ENCODE measurements at regions not wholly inside any gene's neighbourhood (a gene's known extent, or its start where the extent isn't known, plus 50 kb on each side); places are given as distances from the start of the nearest gene placed in this dataset.

DNA sequence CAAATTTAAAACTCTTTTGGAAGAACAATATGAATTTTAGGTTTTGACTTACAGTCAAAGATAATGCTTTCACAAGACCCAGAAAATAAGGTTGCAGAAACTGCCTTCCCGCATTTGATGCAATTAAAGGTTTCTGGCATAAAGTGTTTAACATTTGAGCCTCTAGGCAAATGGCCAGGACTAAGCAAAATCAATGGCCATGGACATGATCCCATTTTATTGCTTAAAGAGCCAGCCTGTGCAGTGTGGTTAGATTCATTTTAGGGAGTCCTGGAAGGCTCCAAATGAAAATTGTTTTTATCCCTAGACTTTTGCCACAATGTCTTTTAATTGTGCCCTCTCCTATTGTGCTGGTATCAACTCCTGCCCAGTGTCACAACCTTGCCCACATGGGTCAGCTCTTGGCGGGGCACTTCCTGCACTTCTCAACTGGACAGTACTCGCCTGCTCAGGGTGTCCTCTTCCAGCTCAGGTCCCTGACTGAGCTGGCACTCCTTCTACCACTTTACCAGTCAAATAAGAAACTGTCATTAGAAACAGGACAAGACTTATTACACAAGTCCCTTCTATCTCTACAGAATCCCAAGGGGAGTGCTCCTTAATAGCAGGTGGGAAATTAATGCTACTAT is 208.4 kb upstream of the NPY2R start:
- Histone ChIP-seq H3K4me1 (ENCODE audit: control insufficient read depth, extremely low read depth, insufficient read depth, low read length) (no peaks in the 10 kb centered on the region), H3K36me3 (ENCODE audit: control insufficient read depth in 2 of 2, extremely low read depth in 1 of 2, insufficient read depth in 2 of 2, low read length in 2 of 2) (no peaks in the 10 kb centered on the region), H3K9ac (ENCODE audit: control insufficient read depth, extremely low read depth, insufficient read depth, low read length) (no peak overlapping the region), H4K20me1 (ENCODE audit: control insufficient read depth, extremely low read depth, insufficient read depth, low read length) (no peaks in the 10 kb centered on the region), H2AFZ (ENCODE audit: control insufficient read depth, low read length) (no peak overlapping the region), H3K27ac (ENCODE audit: control insufficient read depth, insufficient read depth, low read length) (no peak overlapping the region), H3K4me2 (ENCODE audit: control insufficient read depth, extremely low read depth, insufficient read depth, low read depth, low read length) (no peak overlapping the region), H3K9me3 (ENCODE audit: control insufficient read depth, low read depth, low read length) (no peaks in the 10 kb centered on the region), H3K4me3 (ENCODE audit: control insufficient read depth in 2 of 3, extremely low read depth in 1 of 3, insufficient read depth in 2 of 3, low read depth in 1 of 3, low read length in 3 of 3) (no peak overlapping the region), H3K27me3 (ENCODE audit: control insufficient read depth, extremely low read depth, insufficient read depth, low read length) (no peaks in the 10 kb centered on the region), H3K79me2 (ENCODE audit: control insufficient read depth, insufficient read depth, low read length) (no peaks in the 10 kb centered on the region), H3K9me1 (ENCODE audit: control insufficient read depth, extremely low read depth, insufficient read depth, low read length) (no peaks in the 10 kb centered on the region)
- DNase-seq (ENCODE audit: low read depth, low spot score): no peak
- no peak for FAIRE-seq
- no peak for TF ChIP-seq EZH2 (IDR thresholded peaks at IDR 0.05; ENCODE audit: low read length)
- TF ChIP-seq, protein P1, sequence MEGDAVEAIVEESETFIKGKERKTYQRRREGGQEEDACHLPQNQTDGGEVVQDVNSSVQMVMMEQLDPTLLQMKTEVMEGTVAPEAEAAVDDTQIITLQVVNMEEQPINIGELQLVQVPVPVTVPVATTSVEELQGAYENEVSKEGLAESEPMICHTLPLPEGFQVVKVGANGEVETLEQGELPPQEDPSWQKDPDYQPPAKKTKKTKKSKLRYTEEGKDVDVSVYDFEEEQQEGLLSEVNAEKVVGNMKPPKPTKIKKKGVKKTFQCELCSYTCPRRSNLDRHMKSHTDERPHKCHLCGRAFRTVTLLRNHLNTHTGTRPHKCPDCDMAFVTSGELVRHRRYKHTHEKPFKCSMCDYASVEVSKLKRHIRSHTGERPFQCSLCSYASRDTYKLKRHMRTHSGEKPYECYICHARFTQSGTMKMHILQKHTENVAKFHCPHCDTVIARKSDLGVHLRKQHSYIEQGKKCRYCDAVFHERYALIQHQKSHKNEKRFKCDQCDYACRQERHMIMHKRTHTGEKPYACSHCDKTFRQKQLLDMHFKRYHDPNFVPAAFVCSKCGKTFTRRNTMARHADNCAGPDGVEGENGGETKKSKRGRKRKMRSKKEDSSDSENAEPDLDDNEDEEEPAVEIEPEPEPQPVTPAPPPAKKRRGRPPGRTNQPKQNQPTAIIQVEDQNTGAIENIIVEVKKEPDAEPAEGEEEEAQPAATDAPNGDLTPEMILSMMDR (optimal IDR thresholded peaks at IDR 0.05 in 1 of 3, IDR thresholded peaks at IDR 0.05 in 1 of 3, conservative IDR thresholded peaks at IDR 0.05 in 1 of 3; ENCODE audit: extremely low read depth in 1 of 3, insufficient read depth in 2 of 3, low read length in 3 of 3): no peak
- dilution Hi-C loops (cut with MboI; ENCODE audit: extremely low pct_ligation_motif_present, low sequenced_read_pairs): no loop called here

- no peaks in the 10 kb centered on the region for H3K4me1 ChIP-seq (ENCODE audit: control insufficient read depth, extremely low read depth, insufficient read depth, low read length)
- no peaks in the 10 kb centered on the region for H4K20me1 ChIP-seq (ENCODE audit: control insufficient read depth, extremely low read depth, insufficient read depth, low read length)
- dilution Hi-C loops (cut with MboI; ENCODE audit: extremely low pct_ligation_motif_present, low sequenced_read_pairs): no loop called here
- no peak overlapping the region for H3K4me3 ChIP-seq (ENCODE audit: control insufficient read depth in 2 of 3, extremely low read depth in 1 of 3, insufficient read depth in 2 of 3, low read depth in 1 of 3, low read length in 3 of 3)
- no peak overlapping the region for H3K9ac ChIP-seq (ENCODE audit: control insufficient read depth, extremely low read depth, insufficient read depth, low read length)
- no peak for TF ChIP-seq EZH2 (IDR thresholded peaks at IDR 0.05; ENCODE audit: low read length)
- TF ChIP-seq, protein P1 (optimal IDR thresholded peaks at IDR 0.05 in 1 of 3, IDR thresholded peaks at IDR 0.05 in 1 of 3, conservative IDR thresholded peaks at IDR 0.05 in 1 of 3; ENCODE audit: extremely low read depth in 1 of 3, insufficient read depth in 2 of 3, low read length in 3 of 3): no peak
- H3K9me1 ChIP-seq (ENCODE audit: control insufficient read depth, extremely low read depth, insufficient read depth, low read length): no peaks in the 10 kb centered on the region
- H3K79me2 ChIP-seq (ENCODE audit: control insufficient read depth, insufficient read depth, low read length): no peaks in the 10 kb centered on the region
- H3K4me2 ChIP-seq (ENCODE audit: control insufficient read depth, extremely low read depth, insufficient read depth, low read depth, low read length): no peak overlapping the region
- no peaks in the 10 kb centered on the region for H3K27me3 ChIP-seq (ENCODE audit: control insufficient read depth, extremely low read depth, insufficient read depth, low read length)
- DNase-seq (ENCODE audit: low read depth, low spot score) (no peak), FAIRE-seq (no peak)
- no peaks in the 10 kb centered on the region for H3K9me3 ChIP-seq (ENCODE audit: control insufficient read depth, low read depth, low read length)
- H3K36me3 ChIP-seq (ENCODE audit: control insufficient read depth in 2 of 2, extremely low read depth in 1 of 2, insufficient read depth in 2 of 2, low read length in 2 of 2): no peaks in the 10 kb centered on the region
- no peak overlapping the region for H2AFZ ChIP-seq (ENCODE audit: control insufficient read depth, low read length)
- no peak overlapping the region for H3K27ac ChIP-seq (ENCODE audit: control insufficient read depth, insufficient read depth, low read length)
Measured at GRCh38 chr4:155001251-155001650, 207.2 kb upstream of the NPY2R start.
